AG04450 (cell line): ENCODE measurements at regions not wholly inside any gene's neighbourhood (a gene's known extent, or its start where the extent isn't known, plus 50 kb on each side); places are given as distances from the start of the nearest gene placed in this dataset.
A peak's percentile ranks its signal among the peaks of the same experiment; 100 is the strongest.

Experiments
- CTCF ChIA-PET: fragments of 300-600, 350-600 bp; formaldehyde crosslinking; extraction: SDS; loops from one replicate; lab custom pipeline; 2022; ENCODE audit warnings: antibody characterized with exemption, inconsistent platforms; lab: Charles Lee
- POLR2A ChIA-PET: fragments of 350-600 bp; formaldehyde crosslinking; extraction: SDS; loops from one replicate; lab custom pipeline; 2021; ENCODE audit warnings: antibody characterized with exemption, inconsistent platforms; lab: Yijun Ruan, JAX
- DNase-seq: peaks from one replicate; pipeline ENCODE4 v3.0.0-alpha.2; 2011; ENCODE audit warnings: low read depth, low spot score
- H3K27ac ChIP-seq: one replicate; pipeline ENCODE4 v1.5.1; 2012; ENCODE audit warnings: low read depth, low read length, control low read depth
- H3K27me3 ChIP-seq: one replicate; pipeline ENCODE4 v1.6.0; 2012; ENCODE audit warnings: low read length; ENCODE audit not compliant: control insufficient read depth, insufficient read depth
- H3K4me3 ChIP-seq: 2 replicates; pipeline ENCODE4 v1.5.1; 2011; ENCODE audit warnings: mild to moderate bottlenecking, low read depth, low read length, control low read depth
- H3K9me3 ChIP-seq: 2 replicates; pipeline ENCODE4 v1.5.1; 2012; ENCODE audit warnings: low read length; ENCODE audit not compliant: control insufficient read depth, insufficient read depth
- CTCF ChIP-seq: IDR thresholded peaks from 2 replicates; pipeline ENCODE4 v1.5.1; 2011; ENCODE audit warnings: low read depth, low read length, control low read depth, inconsistent platforms

GRCh38 chr11:8832571-8833260, 78.3 kb upstream of the AKIP1 start:
- DNase-seq, result peak; percentile 66
- Histone ChIP-seq H3K9me3 (no peaks in the 10 kb centered on the region), H3K27ac (peak overlapping the region; percentile 94), H3K4me3 (no peak overlapping the region), H3K27me3 (no peaks in the 10 kb centered on the region)
- ChIA-PET CTCF (interaction anchor here (0.6 to 1.8 kb wide), 2 partner anchors 19 to 23 kb away, joined by 4 read pairs; no protein-coding TSS in a partner anchor), POLR2A (interaction anchor here (0.6 to 3.1 kb wide), 5 partner anchors 22 to 132 kb away, joined by 3 to 25 read pairs (median 3); partner anchors contain the start of gene TMEM9B)
- no peak for TF ChIP-seq CTCF

GRCh38 chr11:8833568-8834315, 77.2 kb upstream of the AKIP1 start:
- Histone ChIP-seq H3K9me3 (no peaks in the 10 kb centered on the region), H3K27me3 (no peaks in the 10 kb centered on the region), H3K4me3 (no peak overlapping the region), H3K27ac (peak overlapping the region; percentile 94)
- CTCF ChIA-PET, result interaction anchor here (1.2 to 1.8 kb wide), 4 partner anchors 20 to 81 kb away, joined by 3 to 5 read pairs (median 4); no protein-coding TSS in a partner anchor
- POLR2A ChIA-PET, result interaction anchor here (0.6 to 3.1 kb wide), 3 partner anchors 8 to 131 kb away, joined by 3 to 25 read pairs (median 3); partner anchors contain the start of gene TMEM9B
- no peak for DNase-seq
- TF ChIP-seq CTCF, result no peak

- Histone ChIP-seq H3K4me3 (no peak overlapping the region), H3K27ac (peak overlapping the region; percentile 47), H3K27me3 (no peaks in the 10 kb centered on the region), H3K9me3 (no peaks in the 10 kb centered on the region)
- TF ChIP-seq CTCF, result no peak
- DNase-seq, result no peak
- CTCF ChIA-PET, result interaction anchor here (0.6 to 1.4 kb wide), 4 partner anchors 22 to 303 kb away, joined by 3 to 5 read pairs (median 4); no protein-coding TSS in a partner anchor
- POLR2A ChIA-PET, result interaction anchor here (1.1 to 3.1 kb wide), 2 partner anchors 8 to 35 kb away, joined by 3 to 25 read pairs; no protein-coding TSS in a partner anchor
Measured at GRCh38 chr11:8834379-8834778, 76.6 kb upstream of the AKIP1 start.

- no peaks in the 10 kb centered on the region for H3K27me3 ChIP-seq
- ChIA-PET CTCF (interaction anchor here (0.7 kb wide), 1 partner anchor 27 kb away, joined by 3 read pairs; no protein-coding TSS in a partner anchor), POLR2A (interaction anchor here (1.0 to 2.4 kb wide), 2 partner anchors 27 to 33 kb away, joined by 3 to 11 read pairs; a partner anchor contains a TSS)
- DNase-seq, result peak; percentile 93
- no peaks in the 10 kb centered on the region for H3K9me3 ChIP-seq
- no peak overlapping the region for H3K4me3 ChIP-seq
- TF ChIP-seq CTCF, result no peak
- H3K27ac ChIP-seq, result peak overlapping the region; percentile 89
Measured at GRCh38 chr11:8838248-8838647, 72.7 kb upstream of the AKIP1 start.
